ENCODE measurements at regions not wholly inside any gene's neighbourhood (a gene's known extent, or its start where the extent isn't known, plus 50 kb on each side); places are given as distances from the start of the nearest gene placed in this dataset.

DNA sequence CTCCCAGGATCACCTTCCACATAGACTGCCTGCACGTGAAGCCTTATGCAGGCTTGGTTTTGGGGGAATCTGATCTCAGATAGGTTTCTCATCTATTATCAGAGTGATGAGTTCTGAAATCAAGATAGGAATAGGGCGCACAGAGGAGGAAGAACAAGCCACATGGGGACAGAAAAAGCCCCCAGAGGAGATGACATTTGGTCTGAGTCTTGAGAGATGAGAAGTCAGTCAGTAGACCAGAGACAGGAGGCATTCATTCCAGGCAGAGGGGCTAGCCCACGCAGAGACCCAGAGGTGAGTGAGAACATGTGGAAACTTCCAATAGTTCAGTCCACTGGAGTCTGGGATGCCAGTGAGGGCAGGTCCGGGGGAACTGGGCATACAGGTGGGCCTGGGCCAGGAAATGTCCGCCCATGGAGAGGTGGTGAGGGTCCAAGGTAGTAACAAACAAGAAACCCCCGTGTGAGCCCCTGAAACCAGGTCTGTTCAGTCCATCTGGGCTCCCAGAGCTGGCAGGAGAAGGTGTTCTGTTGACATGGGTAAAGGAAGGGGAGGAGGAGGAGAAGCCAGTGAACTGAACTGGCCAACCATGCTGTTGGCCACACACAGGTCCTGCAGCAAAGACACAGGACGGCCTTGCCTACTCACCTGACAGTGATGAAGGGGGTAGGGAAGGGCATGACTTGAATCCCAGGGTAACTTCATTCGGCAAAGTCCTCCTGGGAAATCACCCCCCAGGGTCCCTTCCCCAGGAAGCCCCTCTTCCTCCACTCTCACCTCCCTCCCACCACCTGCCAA lies 69.3 kb upstream of the SMNDC1 start:
- TF ChIP-seq POLR2A (IDR thresholded peaks at IDR 0.05): no peak
- TF ChIP-seq, protein P1, sequence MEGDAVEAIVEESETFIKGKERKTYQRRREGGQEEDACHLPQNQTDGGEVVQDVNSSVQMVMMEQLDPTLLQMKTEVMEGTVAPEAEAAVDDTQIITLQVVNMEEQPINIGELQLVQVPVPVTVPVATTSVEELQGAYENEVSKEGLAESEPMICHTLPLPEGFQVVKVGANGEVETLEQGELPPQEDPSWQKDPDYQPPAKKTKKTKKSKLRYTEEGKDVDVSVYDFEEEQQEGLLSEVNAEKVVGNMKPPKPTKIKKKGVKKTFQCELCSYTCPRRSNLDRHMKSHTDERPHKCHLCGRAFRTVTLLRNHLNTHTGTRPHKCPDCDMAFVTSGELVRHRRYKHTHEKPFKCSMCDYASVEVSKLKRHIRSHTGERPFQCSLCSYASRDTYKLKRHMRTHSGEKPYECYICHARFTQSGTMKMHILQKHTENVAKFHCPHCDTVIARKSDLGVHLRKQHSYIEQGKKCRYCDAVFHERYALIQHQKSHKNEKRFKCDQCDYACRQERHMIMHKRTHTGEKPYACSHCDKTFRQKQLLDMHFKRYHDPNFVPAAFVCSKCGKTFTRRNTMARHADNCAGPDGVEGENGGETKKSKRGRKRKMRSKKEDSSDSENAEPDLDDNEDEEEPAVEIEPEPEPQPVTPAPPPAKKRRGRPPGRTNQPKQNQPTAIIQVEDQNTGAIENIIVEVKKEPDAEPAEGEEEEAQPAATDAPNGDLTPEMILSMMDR (IDR thresholded peaks at IDR 0.05): no peak

Measured in gastroesophageal sphincter (tissue), 3 donors.